ENCODE measurements at regions not wholly inside any gene's neighbourhood (a gene's known extent, or its start where the extent isn't known, plus 50 kb on each side); places are given as distances from the start of the nearest gene placed in this dataset.

DNA sequence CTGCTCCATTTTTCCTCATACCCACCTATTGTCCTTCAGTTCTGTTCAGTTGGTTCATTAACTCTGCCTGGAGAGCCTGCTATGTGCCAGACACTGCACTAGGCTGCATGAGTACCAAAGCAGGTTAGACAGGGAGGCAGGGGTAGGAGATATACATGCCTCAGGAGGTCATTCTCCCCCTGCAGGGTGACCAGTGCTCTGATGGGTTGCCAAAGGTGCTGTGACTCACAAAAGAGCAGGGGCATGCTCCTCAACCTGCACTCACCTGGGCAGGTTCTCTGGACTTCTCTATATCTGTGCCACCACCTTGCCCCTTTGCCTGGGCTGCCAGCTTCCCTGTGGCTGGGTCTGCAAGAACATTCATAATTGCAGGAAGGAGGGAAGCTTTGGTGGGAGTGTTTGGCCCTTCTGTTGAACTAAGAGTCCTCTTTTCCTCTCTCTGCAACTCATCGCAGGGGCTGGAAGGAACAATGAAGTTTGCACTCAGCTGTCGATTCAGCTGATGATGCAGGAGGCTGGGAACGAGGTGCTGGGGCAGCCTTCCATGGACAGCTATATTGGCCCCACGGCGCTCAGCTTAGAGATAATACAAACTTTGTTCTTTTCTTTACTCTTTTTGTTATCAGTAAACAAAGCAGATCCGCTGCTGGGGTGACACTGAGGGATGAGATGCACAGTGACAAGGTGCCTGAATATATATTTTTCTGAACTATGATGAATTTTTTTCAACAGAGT lies 356.4 kb upstream of the PLXNA2 start:
- DNase-seq, result no peak

DNA sequence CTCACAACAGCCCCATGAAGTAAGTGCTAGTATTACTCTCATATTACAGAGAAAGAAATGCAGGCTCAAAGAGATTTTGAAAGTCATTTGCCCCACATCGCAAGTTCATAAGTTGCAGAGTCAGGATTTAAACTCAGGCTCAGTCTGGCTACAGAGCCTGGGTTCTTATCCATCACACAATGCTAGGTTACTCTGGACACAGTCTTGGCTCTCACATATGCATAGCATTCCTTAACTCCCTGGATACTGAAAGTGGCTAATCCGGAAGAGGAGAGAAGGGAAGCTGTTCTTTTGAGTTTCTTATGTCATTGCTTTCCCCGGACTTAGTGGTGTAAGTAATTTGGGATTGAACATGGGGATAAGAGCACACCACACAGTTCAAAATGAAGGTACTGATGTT lies 357.4 kb upstream of the PLXNA2 start:
- no peak for DNase-seq

DNA sequence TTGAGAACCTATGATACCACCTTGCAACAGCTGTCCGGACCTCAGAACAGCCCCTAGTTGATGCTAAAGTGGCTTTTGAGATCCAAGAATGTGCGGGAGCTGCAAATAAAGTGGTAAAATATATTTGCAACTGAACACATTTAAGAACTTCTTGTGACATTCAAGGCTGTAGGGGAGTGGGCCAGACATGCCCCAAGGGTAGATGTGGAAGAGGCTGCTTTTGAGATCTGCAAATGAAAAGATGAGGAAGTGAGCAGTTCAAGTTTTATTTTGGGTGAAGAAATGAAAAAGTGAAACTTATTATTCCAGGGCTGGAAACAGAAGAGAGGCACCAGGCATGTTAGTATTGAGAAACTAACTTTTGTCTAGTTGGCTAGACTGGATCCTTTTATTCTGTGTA lies 359.5 kb upstream of the PLXNA2 start:
- DNase-seq, result no peak

DNA sequence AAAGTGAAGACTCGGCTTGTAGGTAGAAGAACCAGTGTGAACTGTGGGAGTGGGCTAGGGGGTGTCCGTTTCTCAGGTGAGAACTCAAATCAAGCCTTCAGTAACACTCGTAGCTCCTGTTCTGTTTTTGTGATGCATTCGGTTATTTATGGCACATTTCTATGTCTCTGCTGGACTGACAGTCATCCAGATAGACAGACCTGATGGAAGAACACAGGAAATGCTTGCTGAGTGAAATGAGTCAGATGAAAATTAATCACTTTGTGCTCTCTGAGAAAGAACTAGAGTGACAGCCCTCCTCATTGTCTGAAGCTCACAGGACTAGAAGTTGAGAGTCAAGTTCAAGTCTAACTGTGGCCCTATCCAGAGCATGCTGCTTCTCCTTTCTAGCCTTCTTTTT lies 360.1 kb upstream of the PLXNA2 start:
- no peak for DNase-seq

DNA sequence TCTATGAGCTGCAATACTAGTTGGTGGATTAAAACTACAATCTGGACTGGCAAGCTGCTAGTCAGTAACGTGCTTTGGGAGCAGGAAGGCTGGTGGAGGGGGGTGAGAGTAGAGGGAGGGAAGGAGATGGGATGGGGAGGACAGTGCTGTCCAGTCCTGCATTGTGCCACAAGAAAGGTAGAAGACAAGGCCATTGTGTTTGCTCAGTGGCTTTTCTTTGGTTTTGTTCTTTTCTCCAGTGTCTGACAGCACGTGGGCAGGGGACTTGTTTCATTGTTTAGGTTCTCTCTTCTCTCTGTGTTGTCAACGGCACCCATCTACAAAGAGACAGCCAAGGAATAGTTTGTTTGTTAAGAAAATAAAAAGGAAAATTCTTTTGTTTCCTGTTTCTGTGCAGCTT lies 362.8 kb upstream of the PLXNA2 start:
- DNase-seq, result no peak

DNA sequence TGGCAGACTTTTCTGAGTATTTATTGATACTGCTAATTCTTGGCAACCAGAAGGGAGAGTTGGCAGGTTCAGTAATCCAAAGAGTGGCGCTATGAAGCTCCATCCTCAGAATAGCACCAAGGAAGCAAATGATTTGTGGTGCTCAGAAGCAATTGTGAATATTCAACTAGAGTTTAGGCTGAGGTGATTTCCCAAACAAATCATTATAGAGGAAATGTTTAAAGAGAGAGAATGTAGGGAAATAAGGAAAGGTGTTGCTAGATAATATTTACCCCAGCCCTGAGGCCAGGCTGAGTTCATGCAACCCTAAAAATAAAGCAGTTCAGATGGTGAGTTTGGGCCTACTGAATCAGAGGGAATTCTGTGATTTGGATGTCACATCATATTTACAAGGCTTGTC lies 363.4 kb upstream of the PLXNA2 start:
- no peak for DNase-seq

DNA sequence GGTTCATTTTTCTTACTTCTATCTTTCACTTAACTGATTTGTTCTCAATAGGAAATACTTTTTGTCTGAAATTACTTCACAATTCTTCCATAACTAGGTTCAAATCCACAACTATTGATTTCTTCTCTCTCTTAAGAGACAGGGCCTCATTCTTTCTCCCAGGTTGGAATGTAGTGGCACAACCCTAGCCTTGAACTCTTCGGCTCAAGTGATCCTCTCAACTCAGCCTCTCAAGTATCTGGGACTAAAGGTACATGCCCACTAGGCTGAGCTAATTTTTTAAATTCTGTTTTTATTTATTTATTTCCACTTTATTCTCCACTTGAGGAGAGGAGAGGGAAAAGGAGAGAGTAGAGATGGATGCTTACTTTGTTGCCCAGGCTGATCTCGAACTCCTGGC lies 370.4 kb upstream of the PLXNA2 start:
- no peak for DNase-seq

DNA sequence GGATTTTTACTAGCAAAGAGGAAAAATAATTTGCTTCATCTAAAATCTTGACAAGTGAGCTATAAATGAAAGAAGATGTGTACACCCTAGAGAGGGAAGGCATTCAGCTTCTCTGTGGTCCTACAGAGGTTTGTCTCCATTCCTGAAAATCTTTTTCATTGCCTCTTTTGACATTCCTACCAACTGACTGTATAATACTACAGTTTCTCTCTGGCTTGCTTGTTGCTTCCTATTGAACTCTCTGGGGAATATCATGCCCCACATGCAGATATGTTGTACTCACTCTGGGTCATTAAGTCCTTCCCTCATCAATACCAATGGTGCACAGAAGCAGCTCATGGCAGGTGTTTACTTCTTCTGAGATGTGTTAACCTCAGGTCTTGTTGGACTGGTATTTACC lies 371.2 kb upstream of the PLXNA2 start:
- DNase-seq, result no peak

DNA sequence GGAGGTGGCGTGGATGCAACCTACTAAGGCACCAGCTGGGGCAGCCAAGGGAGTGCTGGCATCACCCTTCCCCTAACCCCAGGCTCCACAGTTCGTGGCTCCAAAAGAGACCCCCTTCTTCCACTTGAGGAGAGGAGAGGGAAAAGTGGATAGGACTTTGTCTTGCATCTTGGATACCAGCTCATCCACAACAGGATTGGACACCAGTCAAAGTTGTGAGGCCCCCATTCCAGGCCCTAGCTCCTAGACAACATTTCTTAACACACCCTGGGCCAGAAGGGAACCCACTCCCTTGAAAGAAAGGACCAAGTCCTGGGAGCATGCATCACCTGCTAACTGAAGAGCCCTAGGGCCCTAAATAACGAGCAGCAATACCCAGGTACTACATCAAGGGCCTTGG lies 372.6 kb upstream of the PLXNA2 start:
- no peak for DNase-seq

DNA sequence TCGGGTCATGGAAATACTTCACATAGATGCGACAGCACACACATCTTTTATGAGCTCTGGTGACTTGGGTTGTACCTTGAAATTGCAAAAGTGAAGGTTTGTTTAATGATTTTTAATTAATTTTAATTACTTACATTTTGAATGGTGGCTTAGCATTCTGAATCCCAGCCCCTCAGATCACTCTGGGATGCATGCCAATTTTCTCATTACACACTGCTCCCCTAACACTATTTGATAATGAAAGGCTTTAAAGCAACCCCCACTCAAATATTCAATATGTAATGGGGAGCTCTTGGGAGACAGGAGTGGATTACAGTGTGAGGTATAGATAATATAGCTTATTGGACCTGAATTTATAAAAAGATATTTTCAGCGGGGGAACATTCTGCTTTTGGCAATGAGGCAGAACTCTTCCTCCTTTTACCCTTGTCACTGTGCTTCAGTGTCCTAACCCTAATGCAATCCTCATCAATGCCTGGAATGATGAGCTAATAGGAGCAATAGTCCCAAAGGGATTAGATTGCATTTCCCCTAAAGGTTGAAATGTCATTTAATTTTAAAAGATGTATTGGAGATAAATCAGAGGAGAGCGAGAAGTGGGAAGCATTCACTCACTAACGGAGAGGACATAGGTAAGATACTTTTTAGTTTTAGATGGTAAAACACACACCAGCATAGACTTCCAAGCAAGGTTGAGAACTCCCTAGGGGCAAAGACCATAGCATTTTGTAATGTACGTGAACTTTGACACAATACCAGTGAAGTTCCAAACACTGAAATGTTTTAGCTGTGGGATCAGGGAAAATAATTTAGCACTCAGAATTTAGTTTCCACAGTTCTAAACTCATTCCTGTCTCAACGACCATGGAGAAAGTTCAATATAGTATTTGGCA lies 384.1 kb upstream of the PLXNA2 start:
- no peak for DNase-seq

DNA sequence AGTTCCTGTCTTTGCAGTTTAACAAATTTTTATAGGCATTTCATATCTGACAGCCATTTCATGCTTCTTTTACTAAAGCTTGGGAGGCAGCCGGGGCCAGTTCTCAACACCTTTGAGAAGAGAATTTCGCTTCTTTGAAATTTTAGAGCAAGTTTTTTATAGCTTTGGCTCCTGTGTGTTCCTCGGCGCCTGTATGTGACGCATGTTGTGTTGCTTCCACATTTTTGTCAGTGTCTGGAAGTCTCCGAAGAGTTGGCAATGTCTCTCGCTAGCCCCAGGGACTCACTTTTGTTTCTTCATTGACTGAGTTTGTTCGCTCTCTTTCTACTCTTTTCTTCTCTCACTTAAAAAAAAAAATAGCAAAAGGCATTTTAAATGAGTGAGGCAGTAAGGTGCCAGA lies 386.9 kb upstream of the PLXNA2 start:
- DNase-seq, result no peak

DNA sequence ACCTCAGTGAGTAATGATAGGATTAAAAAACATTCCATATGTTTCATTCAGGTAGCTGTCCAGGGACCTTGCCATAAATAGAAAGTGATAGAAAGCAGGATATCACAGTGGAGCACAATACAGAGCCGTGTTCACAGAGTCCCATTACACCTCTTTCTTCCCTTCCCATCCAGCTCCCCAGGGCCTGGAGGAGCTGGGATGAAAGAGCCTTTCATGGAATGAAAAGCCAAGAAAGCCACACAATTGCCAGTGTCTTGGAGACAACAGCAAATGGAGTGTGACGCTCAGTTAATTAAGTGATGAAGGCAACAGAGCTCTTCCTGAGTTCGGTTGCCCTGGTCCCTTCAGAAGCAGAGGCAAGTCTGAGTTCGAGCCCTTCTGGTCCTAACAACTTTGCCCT lies 387.3 kb upstream of the PLXNA2 start:
- DNase-seq, result no peak

DNA sequence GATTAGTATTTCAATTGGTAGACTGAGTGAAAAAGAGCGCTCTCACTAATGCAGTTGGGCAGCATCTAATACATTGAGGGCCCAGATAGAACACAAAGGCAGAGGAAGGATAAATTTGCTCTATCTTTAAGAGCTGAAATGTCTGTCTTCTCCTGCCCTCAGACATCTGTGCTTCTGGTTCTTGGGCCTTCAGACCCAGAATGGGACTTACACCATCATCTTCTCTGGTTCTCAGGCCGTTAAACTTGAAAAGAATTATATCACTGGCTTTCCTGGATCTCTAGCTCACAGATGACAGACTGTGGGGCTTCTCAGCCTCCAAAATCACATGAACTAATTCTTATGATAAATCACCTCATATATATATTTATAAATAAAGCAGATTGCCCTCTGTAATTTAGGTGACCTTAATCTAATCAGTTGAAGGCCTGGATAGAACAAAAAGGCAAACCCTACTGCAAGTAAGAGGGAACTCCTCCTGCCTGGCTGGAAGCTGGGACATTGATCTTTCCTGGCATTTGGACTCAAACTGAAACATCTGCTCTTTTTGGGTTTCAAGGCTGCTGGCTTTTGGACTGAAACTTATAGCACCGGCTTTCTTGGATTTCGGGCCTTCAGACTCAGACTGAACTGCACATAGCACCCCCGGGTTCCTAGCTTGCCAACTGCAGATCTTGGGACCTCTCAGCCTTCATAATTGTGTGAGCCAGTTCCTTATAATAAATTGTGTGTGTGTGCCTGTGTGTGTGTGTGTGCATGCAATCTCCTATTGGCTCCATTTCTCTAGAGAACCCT lies 390.4 kb upstream of the PLXNA2 start:
- DNase-seq, result no peak

DNA sequence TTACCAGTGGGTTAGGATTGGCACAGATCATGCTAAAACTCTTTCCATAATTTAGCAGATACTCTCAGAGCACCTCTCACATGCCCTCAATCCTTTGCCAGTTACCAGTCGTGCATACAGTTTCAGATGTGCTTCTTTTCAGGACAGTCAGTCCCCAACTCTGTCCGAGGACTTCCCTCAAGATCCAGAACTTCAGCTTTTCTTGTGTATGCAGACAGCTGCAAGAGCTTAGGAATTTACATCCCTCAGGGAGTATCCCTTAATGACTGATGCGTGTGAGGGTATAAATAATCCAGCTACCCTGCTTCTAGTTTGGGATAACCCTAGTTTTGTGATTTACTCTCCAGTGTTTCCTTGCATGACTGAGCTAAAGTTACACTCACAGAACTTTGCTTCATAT lies 393.0 kb upstream of the PLXNA2 start:
- DNase-seq, result no peak

DNA sequence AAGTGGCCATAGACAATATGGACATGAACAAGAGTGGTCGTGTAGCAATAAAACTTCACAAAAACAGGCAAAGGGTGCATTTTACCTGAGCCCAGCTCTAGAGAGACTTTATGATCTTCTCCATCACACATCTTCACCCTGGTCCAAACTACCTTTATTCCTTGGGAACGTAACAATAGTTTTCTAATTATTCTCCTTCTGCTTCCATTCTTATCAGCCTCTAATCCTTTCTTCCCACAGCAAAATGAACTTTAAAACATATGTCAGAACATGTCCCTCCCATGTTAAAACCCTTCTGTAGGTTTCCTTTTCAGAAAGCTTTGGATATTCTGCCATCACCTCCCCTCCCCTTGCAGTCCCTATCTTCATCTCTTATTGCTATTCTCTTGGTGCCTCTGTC lies 395.2 kb upstream of the PLXNA2 start:
- DNase-seq, result no peak

DNA sequence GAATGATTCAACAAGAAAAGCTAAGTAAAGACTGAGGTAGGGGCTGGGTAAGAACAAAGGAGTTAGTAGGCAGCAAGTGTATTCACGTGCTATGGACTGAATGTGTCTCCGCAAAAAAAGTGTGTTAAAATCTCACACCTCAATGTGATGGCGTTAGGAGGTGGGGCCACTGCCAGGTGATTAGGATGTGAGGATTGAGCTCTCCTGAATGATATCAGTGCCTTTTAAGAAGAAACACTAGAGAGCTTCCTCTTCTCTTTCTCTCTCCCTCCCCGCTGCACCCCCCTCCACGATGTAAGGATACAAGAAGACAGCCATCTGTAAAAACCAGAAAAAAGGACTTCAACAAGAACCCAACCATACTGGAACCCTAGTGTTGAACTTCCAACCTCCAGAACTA lies 396.1 kb upstream of the PLXNA2 start:
- DNase-seq, result no peak

DNA sequence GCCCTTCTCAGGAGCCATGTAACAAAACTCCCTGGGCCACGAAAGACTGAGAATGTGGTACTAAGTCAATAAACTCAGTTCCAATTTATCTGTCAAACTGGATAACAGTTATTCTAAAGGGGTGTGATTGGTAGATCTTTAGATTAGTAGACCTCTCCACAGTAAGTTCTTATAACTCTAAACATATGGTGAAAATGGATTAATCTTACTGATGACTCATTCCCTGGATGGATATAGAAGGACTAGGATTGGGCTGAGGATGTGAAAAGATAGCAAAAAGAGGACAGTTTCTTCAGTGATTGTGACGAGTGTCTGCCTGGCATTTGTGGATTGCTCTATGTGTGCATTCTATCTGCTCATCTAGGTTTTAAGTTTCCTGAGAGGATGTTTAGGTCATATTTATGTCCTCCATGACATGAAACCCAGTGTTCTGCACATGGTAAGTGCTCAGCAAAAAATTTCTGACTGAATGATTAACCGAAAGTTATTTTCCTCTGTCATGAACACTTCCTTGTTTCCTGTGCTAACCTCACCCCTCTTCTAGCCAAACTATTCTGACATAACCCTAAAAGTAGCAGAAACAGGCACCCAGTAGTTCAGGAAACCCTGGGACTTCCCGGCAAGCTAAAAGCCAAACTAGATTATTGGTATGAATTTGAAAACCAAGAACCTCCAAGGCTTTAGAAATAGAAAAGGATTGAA lies 397.5 kb upstream of the PLXNA2 start:
- no peak for DNase-seq

DNA sequence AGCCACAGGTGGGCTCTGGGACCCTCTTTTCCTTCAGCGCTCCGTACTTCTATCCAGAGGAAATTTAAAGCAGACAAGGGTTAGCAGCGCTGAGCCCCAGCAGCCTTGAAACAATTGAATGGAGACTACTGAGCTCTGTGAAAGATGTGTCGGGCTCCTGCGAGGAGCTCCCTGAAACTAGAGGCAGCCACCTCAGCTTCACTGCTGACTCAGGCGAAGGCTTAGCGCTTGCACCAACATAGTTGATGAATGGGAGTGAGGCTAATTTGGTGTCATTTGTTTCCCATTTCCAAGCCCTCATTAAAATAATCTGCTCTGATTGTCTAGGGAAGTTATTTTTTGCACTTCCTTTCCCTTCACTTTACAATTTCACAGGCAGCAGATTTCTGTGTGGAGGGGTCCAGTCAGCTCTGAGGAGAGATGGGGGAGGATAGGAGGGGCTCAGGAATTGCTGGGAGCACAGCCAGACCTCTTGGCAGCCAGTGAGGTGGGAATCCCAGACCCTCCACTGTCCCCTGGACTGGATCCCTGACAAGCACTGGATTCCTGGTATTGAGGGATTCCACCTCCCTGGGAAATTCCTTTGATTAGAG lies 398.9 kb upstream of the PLXNA2 start:
- DNase-seq, result no peak

DNA sequence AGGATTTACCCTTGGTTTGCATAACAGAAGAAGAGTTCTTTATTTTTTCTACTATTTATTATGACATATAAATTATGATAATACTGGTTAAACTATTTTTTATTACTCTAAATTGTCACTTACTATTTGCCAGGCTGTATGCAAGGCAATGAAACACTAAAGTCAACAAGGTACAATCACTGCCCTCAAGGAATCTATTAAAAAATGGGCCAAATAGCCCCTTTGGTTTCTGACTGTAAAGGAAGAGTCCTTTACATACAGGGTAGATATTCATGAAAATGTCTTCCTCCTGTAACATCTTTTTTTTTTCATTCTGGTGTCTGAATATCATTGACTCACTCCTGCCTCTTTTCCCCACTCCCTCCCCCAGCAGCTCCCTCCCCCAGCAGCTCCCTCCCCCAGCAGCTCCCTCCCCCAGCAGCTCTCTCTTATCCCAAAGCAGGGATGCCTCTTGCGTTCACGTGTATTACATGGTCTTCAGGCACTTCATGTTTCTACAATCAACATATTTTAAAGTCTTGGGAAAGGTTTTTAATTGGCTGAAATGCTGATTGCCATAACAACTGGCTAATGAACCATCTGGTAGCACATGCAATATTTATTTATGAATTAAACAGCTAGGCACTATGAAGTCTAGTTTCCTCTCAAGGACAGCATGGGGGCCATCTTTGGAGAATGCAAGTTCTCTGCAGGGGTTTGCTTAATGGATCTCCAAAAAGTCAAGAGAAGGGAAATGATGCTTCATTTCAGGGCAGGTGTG lies 400.4 kb upstream of the PLXNA2 start:
- no peak for DNase-seq

DNA sequence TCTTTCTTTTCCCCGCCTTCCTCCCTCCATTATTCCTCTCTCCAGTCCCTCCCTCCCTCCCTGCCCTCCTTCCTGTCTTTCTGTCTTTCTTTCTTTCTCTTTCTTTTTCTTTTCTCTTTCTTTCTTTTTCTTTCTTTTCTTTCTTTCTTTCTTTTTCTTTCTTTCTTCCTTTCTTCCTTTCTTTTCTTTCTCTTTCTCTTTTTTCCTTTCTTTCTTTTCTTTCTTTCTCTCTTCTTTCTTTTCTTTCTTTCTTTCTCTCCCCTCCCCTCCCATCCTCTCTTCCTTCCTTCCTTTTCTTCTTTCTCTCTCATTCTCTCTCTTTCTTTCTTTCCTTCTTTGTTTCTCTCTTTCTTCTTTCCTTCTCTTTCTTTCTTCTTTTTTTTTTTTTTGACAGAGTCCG lies 402.2 kb upstream of the PLXNA2 start:
- no peak for DNase-seq

DNA sequence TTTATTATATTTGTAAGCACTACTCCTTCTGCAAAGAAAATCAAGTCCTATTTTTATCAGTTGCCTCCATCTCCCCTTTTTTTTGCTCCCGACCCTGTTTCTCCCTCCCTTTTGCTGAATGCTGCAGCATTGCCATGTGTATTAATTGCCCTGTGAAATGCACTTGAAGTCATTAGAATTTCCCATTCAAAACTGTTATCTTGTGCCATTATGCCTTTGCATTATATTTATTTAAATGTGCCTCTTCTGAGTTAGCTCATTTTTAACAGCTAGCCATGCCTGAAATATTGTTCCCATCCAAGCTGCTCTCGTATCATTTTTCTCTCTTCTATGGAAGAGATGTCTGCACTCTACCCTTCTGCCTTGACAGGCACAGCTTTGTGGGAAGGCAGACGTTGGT lies 404.0 kb upstream of the PLXNA2 start:
- no peak for DNase-seq

All from activated effector memory CD4-positive, alpha-beta T cell treated with Interleukin-2 at 50 U/mL for 16 hours (primary cell).